ENCODE measurements at regions not wholly inside any gene's neighbourhood (a gene's known extent, or its start where the extent isn't known, plus 50 kb on each side); places are given as distances from the start of the nearest gene placed in this dataset.

DNA sequence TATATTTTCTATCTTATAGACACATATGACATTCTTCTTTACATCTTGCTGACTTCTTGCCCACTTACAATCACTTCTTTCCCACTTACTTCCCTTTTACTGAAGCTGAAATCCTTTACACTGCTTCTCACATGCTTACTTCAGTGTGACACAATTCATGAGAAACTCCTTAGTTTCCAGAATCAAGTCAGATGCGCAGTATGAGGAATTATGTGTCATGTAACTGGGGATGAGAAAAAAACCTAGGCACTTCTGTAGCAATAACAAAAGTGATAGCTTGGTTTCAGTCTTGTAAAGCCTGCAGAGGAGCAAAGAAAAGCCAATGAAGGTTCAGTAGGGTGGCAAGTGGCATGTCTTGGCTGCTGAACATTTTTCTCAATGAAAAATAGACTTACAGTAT is 566.2 kb upstream of the RGS18 start:
- H3K36me3 Mint-ChIP-seq (ENCODE audit: insufficient read depth in 1 of 3, low read depth in 3 of 3), result no peaks in the 10 kb centered on the region
- Histone ChIP-seq H3K23ac (ENCODE audit: insufficient read length, low read depth, low read length) (no peak overlapping the region), H2BK15ac (ENCODE audit: low read depth, low read length) (no peak overlapping the region), H4K20me1 (ENCODE audit: control insufficient read depth, insufficient read depth, insufficient read length) (no peaks in the 10 kb centered on the region), H4K8ac (replicated peaks; ENCODE audit: insufficient read length, low read depth, low read length) (no peak overlapping the region), H4K91ac (ENCODE audit: insufficient read length, low read depth, low read length) (no peak overlapping the region), H2BK20ac (ENCODE audit: low read depth, low read length, poor library complexity, severe bottlenecking) (no peak overlapping the region), H2BK5ac (ENCODE audit: insufficient read length, low read length) (no peak overlapping the region), H3K9me3 (ENCODE audit: control insufficient read depth, low read depth, low read length) (no peaks in the 10 kb centered on the region), H3K79me1 (ENCODE audit: insufficient read depth, low read depth, low read length, poor library complexity, severe bottlenecking) (no peaks in the 10 kb centered on the region), H2AFZ (ENCODE audit: low read length) (no peak overlapping the region), H3K14ac (ENCODE audit: insufficient read depth, low read length) (no peak overlapping the region), H3K4me2 (ENCODE audit: insufficient read depth, insufficient read length, low read length) (no peak overlapping the region), H2BK12ac (ENCODE audit: insufficient read length, low read depth, low read length) (no peak overlapping the region), H2BK120ac (ENCODE audit: low read depth, low read length, poor library complexity, severe bottlenecking) (no peak overlapping the region), H3K18ac (ENCODE audit: insufficient read length, low read depth, low read length) (no peak overlapping the region), H3K4me1 (ENCODE audit: insufficient read depth, low read length) (no peaks in the 10 kb centered on the region; the same call in 1 of the 2 replicates), H3K27ac (ENCODE audit: insufficient read length, low read depth, low read length) (no peak overlapping the region), H3K56ac (ENCODE audit: insufficient read length, low read depth, low read length) (no peak overlapping the region), H3K79me2 (ENCODE audit: insufficient read depth, low read length) (no peaks in the 10 kb centered on the region), H3K23me2 (ENCODE audit: insufficient read length, low read depth, low read length, poor library complexity, severe bottlenecking) (no peaks in the 10 kb centered on the region), H3K27me3 (ENCODE audit: insufficient read depth, low read length) (no peaks in the 10 kb centered on the region), H4K5ac (ENCODE audit: insufficient read length, low read depth, low read length) (no peak overlapping the region), H2AK5ac (ENCODE audit: insufficient read length, low read length) (no peak overlapping the region), H3K4ac (ENCODE audit: low read depth, low read length) (no peak overlapping the region), H3T11ph (ENCODE audit: low read length) (no peak overlapping the region), H3K9ac (ENCODE audit: extremely low read depth, insufficient read length, low read length) (no peak overlapping the region)
- no peaks in the 10 kb centered on the region for H3K27me3 Mint-ChIP-seq (ENCODE audit: low read depth)
- TF ChIP-seq, protein P1, sequence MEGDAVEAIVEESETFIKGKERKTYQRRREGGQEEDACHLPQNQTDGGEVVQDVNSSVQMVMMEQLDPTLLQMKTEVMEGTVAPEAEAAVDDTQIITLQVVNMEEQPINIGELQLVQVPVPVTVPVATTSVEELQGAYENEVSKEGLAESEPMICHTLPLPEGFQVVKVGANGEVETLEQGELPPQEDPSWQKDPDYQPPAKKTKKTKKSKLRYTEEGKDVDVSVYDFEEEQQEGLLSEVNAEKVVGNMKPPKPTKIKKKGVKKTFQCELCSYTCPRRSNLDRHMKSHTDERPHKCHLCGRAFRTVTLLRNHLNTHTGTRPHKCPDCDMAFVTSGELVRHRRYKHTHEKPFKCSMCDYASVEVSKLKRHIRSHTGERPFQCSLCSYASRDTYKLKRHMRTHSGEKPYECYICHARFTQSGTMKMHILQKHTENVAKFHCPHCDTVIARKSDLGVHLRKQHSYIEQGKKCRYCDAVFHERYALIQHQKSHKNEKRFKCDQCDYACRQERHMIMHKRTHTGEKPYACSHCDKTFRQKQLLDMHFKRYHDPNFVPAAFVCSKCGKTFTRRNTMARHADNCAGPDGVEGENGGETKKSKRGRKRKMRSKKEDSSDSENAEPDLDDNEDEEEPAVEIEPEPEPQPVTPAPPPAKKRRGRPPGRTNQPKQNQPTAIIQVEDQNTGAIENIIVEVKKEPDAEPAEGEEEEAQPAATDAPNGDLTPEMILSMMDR (conservative IDR thresholded peaks at IDR 0.05), result no peak
- H3K4me3 Mint-ChIP-seq, result no peak overlapping the region
- peaks cover 0 to 3% of the 10 kb centered on the region in 2 experiments; a peak in 1 of 4 replicates for H3K4me1 Mint-ChIP-seq
- DNase-seq, result no peak
- no peaks in the 10 kb centered on the region for H3K9me3 Mint-ChIP-seq
- no CpG with 5 or more reads among the region's 1 CpG for WGBS (ENCODE audit: extremely low coverage, insufficient read length, low lambda C conversion rate)
- no peak overlapping the region for H3K27ac Mint-ChIP-seq
